HG02588 (cell line): ENCODE measurements at regions not wholly inside any gene's neighbourhood (a gene's known extent, or its start where the extent isn't known, plus 50 kb on each side); places are given as distances from the start of the nearest gene placed in this dataset.
"Not testable (repeated sequence)": the region's sequence is repeated elsewhere in the genome, so short reads cannot be mapped to it uniquely, and the experiment has no call there.

Experiments used
- ATAC-seq: cut with Tn5 transposase; IDR thresholded peaks from one replicate; pipeline ENCODE4 v1.9.1; 2021; ENCODE audit warnings: mild to moderate bottlenecking, moderate library complexity; ENCODE audit not compliant: unreplicated experiment

GRCh38 chr5:53733853-53734252 lies 173.4 kb downstream of the NDUFS4 start:
- no peak for ATAC-seq

DNA sequence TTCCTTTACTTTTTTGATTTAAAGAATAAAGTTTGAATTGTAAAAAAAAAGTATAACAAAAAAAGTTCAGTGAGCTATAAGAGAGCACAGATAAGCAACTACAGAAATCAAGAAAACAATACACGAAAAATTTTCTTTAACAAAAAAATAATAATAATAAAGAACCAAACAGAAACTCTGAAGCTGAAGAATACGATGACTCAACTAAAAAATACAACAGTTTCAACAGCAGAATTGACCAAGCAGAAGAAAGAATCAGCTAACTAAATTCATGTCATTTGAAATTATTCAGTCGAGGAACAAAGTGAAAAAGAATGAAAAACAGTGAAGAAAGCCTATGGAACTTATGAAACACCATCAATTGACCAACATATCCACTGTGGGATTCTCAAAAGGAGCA lies 177.7 kb downstream of the NDUFS4 start:
- ATAC-seq, result no peak

DNA sequence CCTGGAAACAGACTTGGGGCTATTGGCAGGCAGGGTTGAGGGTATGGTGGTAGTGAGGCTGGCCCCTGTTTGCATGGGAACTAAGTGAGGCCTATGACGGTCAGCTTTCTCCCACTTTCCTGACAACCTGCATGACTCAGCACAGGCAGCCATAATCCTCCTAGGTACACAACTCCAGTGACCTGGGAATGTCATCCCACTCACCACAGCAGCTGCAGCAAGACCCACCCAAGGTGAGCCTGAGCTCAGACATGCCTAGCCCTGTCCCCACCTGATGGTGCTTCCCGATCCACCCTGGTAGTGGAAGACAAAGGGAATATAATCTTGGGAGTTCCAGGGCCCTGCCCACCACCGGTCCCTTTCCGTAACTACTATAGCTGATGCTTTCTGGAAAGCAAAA lies 178.7 kb downstream of the NDUFS4 start:
- ATAC-seq, result no peak

GRCh38 chr5:53749621-53750020 lies 189.2 kb downstream of the NDUFS4 start:
- no peak for ATAC-seq

DNA sequence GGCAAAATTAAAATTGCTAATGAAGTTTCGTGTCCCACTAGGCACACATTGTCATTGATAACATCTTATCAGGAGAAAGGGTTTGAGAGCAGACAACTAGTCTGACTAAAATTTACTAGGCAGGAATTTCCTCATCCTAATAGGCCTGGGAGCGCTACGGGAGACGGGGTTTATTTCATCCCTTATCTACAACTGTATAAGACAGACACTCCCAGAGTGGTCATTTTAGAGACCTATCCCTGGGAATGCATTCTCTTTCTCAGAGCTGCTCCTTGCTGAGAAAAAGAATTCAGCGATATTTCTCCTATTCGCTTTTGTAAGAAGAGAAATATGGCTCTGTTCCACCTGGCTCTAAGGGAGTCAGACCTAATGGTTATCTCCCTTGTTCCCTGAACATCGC lies 191.8 kb downstream of the NDUFS4 start:
- not testable (repeated sequence) for ATAC-seq

DNA sequence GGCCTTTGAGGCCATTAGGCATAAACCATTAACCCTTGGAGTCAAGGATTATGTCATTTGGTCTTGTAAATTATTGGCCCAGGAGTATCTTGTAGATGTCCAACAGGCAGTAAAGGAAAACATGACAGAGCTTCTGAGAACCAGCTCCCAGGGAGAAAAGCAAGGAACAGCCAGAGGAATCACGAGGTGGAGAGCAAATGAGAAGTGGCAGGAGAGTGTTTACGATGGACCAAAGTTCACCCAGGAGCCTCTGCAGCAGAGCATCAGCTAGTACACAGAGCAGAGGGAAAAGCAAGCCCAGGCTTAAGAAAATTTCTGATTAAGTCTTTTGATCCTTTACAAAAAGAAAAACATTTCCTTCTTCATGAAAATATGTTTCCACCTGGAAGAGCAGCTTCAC lies 206.2 kb downstream of the NDUFS4 start:
- ATAC-seq, result no peak

- ATAC-seq, result peak; percentile 66
Measured at GRCh38 chr5:53777864-53778618, 217.6 kb downstream of the NDUFS4 start.

GRCh38 chr5:53779541-53779981 lies 219.1 kb downstream of the NDUFS4 start:
- ATAC-seq, result peak; percentile 44

GRCh38 chr5:53782620-53783019 lies 222.2 kb downstream of the NDUFS4 start:
- no peak for ATAC-seq

- no peak for ATAC-seq
Measured at GRCh38 chr5:53783624-53784228, 223.3 kb downstream of the NDUFS4 start.

- ATAC-seq, result no peak
Measured at GRCh38 chr5:53784596-53784995, 224.2 kb downstream of the NDUFS4 start.

DNA sequence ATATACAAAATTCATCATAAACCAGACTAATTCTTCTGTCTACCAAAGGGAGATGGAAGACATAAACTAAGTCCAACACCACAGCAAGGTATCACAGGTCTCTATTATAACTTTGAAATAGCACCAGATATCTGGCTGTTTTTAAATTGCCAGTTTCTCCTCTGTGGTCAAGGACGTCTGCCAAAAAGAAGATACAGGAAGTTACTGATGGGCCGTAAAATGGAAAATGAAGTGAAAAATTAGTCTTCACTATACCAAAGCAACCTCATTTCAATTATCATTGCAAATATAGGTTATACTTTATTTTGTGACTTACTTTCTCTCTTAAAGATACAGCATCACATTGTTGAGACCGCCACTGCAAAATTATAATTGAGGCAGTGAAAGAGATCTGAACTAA lies 225.5 kb downstream of the NDUFS4 start:
- ATAC-seq, result no peak

- ATAC-seq, result no peak
Measured at GRCh38 chr5:53790026-53790425, 229.6 kb downstream of the NDUFS4 start.

DNA sequence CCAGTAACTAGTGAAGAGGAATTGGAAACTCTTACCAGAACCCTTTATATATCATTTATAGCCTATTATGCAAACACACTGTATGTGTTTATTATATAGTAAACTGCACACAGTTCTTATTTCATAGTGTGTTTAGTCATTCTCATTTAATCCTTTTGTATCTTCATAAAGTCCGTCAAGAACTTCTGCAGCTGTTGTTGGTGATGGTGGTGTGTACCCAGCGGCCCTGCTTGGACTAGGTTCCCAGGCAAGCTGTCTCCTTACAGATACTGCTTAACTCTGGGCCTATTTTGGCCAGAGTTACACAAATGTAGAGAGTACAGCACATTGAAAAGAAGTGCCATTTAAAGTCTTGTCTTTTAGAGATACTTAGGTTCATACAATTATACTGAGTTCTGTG lies 231.9 kb downstream of the NDUFS4 start:
- ATAC-seq, result no peak

DNA sequence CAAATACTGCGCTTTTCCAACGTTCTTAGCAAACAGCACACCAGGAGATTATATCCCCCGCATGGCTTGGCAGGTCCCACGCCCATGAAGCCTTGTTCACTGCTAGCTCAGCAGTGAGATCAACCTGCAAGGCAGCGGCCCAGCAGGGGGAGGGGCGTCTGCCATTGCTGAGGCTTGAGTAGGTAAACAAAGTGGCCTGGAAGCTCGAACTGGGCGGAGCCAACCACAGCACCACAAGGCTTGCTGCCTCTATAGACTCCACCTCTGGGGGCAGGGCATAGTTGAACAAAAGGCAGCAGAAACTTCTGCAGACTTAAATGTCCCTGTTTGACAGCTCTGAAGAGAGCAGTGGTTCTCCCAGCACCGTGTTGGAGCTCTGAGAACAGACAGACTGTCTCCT lies 239.2 kb downstream of the NDUFS4 start:
- not testable (repeated sequence) for ATAC-seq

DNA sequence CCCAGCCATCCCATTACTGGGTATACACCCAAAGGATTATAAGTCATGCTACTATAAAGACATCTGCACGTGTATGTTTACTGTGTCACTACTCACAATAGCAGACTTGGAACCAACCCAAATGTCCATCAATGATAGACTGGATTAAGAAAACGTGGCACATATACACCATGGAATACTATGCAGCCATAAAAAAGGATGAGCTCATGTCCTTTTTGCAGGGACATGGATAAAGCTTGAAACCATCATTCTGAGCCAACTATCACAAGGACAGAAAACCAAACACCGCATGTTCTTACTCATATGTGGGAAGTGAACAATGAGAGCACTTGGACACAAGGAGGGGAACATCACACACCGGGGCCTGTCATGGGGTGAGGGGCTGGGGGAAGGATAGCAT lies 248.0 kb downstream of the NDUFS4 start:
- not testable (repeated sequence) for ATAC-seq

- no peak for ATAC-seq
Measured at GRCh38 chr5:53814819-53815218, 254.4 kb downstream of the NDUFS4 start.

GRCh38 chr5:53815471-53815870 lies 255.0 kb downstream of the NDUFS4 start:
- no peak for ATAC-seq

DNA sequence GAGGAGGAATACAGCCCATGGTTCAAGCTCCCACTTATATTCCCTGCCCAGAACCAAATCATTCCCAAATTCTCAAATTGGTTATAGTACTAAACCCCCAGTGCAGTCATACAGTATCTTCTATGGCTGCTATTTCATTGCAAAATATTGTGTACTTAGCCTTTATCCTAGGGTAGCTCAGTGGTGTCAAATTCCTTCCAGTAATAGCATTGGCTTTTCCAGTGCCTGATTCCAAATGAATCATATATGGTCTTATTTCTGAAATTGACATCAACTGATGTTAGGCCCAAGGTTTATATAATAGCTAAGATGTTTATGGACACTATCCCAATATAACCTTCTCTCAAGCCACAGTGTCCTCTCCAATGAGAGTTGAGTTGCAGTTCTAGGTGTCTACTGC lies 256.7 kb downstream of the NDUFS4 start:
- ATAC-seq, result no peak

DNA sequence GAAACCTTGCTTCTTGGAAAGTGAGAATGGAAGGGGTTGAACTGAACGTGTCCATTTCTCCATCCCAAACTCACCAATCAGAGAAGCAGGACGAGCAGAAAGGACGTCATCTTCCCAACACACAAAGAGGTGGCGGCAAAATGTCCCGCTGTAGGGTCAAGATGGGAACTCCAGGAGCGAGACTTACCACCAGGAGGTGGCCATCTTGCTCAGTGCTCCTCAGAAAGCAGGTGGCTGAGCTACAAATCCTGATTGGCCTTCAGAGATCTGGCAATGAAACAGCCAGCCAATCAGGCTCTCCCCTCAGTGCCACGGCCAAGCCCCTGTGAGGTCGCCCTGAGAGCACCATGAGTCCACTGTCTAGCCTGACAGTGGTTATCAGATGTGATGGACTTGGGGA lies 259.0 kb downstream of the NDUFS4 start:
- no peak for ATAC-seq

DNA sequence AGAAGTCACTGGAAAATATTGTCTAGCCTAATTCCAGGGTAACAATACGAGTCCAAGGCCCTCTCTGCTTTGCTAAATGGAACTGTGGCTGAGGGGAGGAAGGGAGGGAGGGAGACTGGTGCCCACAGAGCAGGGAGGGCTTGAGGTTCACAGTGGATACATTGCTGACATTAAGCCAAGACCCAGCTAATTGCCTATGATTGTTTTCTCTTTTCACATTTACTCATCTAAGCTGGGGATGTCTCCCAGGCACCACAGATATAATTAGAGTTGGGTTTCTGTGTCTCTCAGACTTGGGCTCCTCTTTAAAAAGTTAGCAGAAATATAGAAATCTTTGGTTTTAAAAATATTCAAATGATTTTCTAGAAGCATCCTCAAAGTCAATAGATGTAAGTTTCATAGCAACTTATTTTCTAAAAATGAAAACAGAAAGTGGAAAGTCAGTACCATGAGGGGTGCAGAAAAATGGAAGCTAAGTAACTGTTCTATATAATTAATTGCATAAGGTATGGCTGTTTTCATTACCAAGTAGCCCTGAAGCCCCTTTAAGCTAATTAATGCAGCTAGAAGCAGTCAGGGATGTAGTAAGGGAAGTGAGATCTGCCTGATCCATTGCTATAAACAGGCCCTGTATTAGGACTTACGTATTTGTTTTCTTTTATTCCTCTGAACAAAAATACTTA lies 259.8 kb downstream of the NDUFS4 start:
- ATAC-seq, result peak; percentile 59

GRCh38 chr5:53820802-53821171 lies 260.3 kb downstream of the NDUFS4 start:
- ATAC-seq, result peak; percentile 96
